ENCODE measurements at regions not wholly inside any gene's neighbourhood (a gene's known extent, or its start where the extent isn't known, plus 50 kb on each side); places are given as distances from the start of the nearest gene placed in this dataset.
A peak's percentile ranks its signal among the peaks of the same experiment; 100 is the strongest.

GRCh38 chr5:103435136-103435889 is 127.3 kb downstream of the NUDT12 start:
- no peak for DNase-seq (ENCODE audit: extremely low read depth in 1 of 11, low read depth in 9 of 11, low spot score in 4 of 11)

GRCh38 chr5:103434057-103434456 is 128.5 kb downstream of the NUDT12 start:
- DNase-seq (ENCODE audit: extremely low read depth in 1 of 11, low read depth in 9 of 11, low spot score in 4 of 11), result no peak

- no peak for DNase-seq (ENCODE audit: extremely low read depth in 1 of 11, low read depth in 9 of 11, low spot score in 4 of 11)
Measured at GRCh38 chr5:103433211-103433610, 129.4 kb downstream of the NUDT12 start.

GRCh38 chr5:103428923-103429322 is 133.7 kb downstream of the NUDT12 start:
- DNase-seq (ENCODE audit: extremely low read depth in 1 of 11, low read depth in 9 of 11, low spot score in 4 of 11), result no peak

- DNase-seq (ENCODE audit: extremely low read depth in 1 of 11, low read depth in 9 of 11, low spot score in 4 of 11), result peak in 6 of 11 donors; percentile 14 to 39 (median 23)
Measured at GRCh38 chr5:103428411-103428871, 134.1 kb downstream of the NUDT12 start.

GRCh38 chr5:103427326-103427725 is 135.3 kb downstream of the NUDT12 start:
- DNase-seq (ENCODE audit: extremely low read depth in 1 of 11, low read depth in 9 of 11, low spot score in 4 of 11), result no peak

- no peak for DNase-seq (ENCODE audit: extremely low read depth in 1 of 11, low read depth in 9 of 11, low spot score in 4 of 11)
Measured at GRCh38 chr5:103425686-103426454, 136.7 kb downstream of the NUDT12 start.

GRCh38 chr5:103424453-103425205 is 138.0 kb downstream of the NUDT12 start:
- DNase-seq (ENCODE audit: extremely low read depth in 1 of 11, low read depth in 9 of 11, low spot score in 4 of 11), result no peak

- DNase-seq (ENCODE audit: extremely low read depth in 1 of 11, low read depth in 9 of 11, low spot score in 4 of 11), result no peak
Measured at GRCh38 chr5:103424026-103424425, 138.6 kb downstream of the NUDT12 start.

- DNase-seq (ENCODE audit: extremely low read depth in 1 of 11, low read depth in 9 of 11, low spot score in 4 of 11), result no peak
Measured at GRCh38 chr5:103422756-103423155, 139.8 kb downstream of the NUDT12 start.

- no peak for DNase-seq (ENCODE audit: extremely low read depth in 1 of 11, low read depth in 9 of 11, low spot score in 4 of 11)
Measured at GRCh38 chr5:103414604-103415003, 148.0 kb downstream of the NUDT12 start.

- DNase-seq (ENCODE audit: extremely low read depth in 1 of 11, low read depth in 9 of 11, low spot score in 4 of 11), result peak in 1 of 11 donors; percentile 18
Measured at GRCh38 chr5:103411711-103412110, 150.9 kb downstream of the NUDT12 start.

GRCh38 chr5:103410172-103410571 is 151.6 kb downstream of the MACIR start:
- DNase-seq (ENCODE audit: extremely low read depth in 1 of 11, low read depth in 9 of 11, low spot score in 4 of 11), result no peak

- DNase-seq (ENCODE audit: extremely low read depth in 1 of 11, low read depth in 9 of 11, low spot score in 4 of 11), result no peak
Measured at GRCh38 chr5:103409013-103409670, 150.6 kb downstream of the MACIR start.

GRCh38 chr5:103408408-103408807 is 149.8 kb downstream of the MACIR start:
- DNase-seq (ENCODE audit: extremely low read depth in 1 of 11, low read depth in 9 of 11, low spot score in 4 of 11), result no peak

- DNase-seq (ENCODE audit: extremely low read depth in 1 of 11, low read depth in 9 of 11, low spot score in 4 of 11), result no peak
Measured at GRCh38 chr5:103407402-103407801, 148.8 kb downstream of the MACIR start.

- DNase-seq (ENCODE audit: extremely low read depth in 1 of 11, low read depth in 9 of 11, low spot score in 4 of 11), result no peak
Measured at GRCh38 chr5:103404483-103404882, 145.9 kb downstream of the MACIR start.

GRCh38 chr5:103402851-103403250 is 144.3 kb downstream of the MACIR start:
- DNase-seq (ENCODE audit: extremely low read depth in 1 of 11, low read depth in 9 of 11, low spot score in 4 of 11), result no peak
